Osteocyte (in vitro differentiated cells): ENCODE measurements at regions not wholly inside any gene's neighbourhood (a gene's known extent, or its start where the extent isn't known, plus 50 kb on each side); places are given as distances from the start of the nearest gene placed in this dataset.

Experiments used
- DNase-seq: peaks from one replicate; pipeline ENCODE4 v3.0.0; 2021; ENCODE audit warnings: mixed read lengths; ENCODE audit not compliant: unreplicated experiment; ENCODE audit errors: extremely low spot score
- H3K27ac Mint-ChIP-seq: one replicate; pipeline ENCODE4 v1.8.0; 2021; ENCODE audit warnings: mild to moderate bottlenecking, mixed read lengths; ENCODE audit not compliant: unreplicated experiment
- H3K27me3 Mint-ChIP-seq: one replicate; pipeline ENCODE4 v1.8.0; 2021; ENCODE audit warnings: mixed read lengths; ENCODE audit not compliant: unreplicated experiment
- H3K36me3 Mint-ChIP-seq: one replicate; pipeline ENCODE4 v1.8.0; 2021; ENCODE audit warnings: mixed read lengths; ENCODE audit not compliant: unreplicated experiment
- H3K4me1 Mint-ChIP-seq: one replicate; pipeline ENCODE4 v1.8.0; 2021; ENCODE audit warnings: mixed read lengths; ENCODE audit not compliant: unreplicated experiment
- H3K4me3 Mint-ChIP-seq: one replicate; pipeline ENCODE4 v1.8.0; 2021; ENCODE audit warnings: mild to moderate bottlenecking, moderate library complexity, mixed read lengths; ENCODE audit not compliant: unreplicated experiment
- H3K9me3 Mint-ChIP-seq: one replicate; pipeline ENCODE4 v1.8.0; 2021; ENCODE audit warnings: mixed read lengths; ENCODE audit not compliant: unreplicated experiment
- CTCF ChIP-seq: fragments of 200-600 bp; sonication (generic); IDR thresholded peaks from 2 replicates; pipeline ENCODE4 v1.5.0; 2021; ENCODE audit warnings: antibody characterized with exemption, mild to moderate bottlenecking, moderate library complexity

GRCh38 chr18:78082816-78083215 is 833.2 kb downstream of the GALR1 start:
- TF ChIP-seq CTCF: no peak
- peaks cover 34% of the 10 kb centered on the region for H3K9me3 Mint-ChIP-seq

GRCh38 chr18:78085241-78086185 is 835.9 kb downstream of the GALR1 start:
- no peak for TF ChIP-seq CTCF
- Mint-ChIP-seq H3K4me3 (no peak overlapping the region), H3K4me1 (no peaks in the 10 kb centered on the region), H3K9me3 (peaks cover 45% of the 10 kb centered on the region), H3K27ac (no peak overlapping the region), H3K36me3 (no peaks in the 10 kb centered on the region), H3K27me3 (no peaks in the 10 kb centered on the region)
- DNase-seq: no peak

More at GRCh38 chr18:78082816-78083215, 833.2 kb downstream of the GALR1 start:
- DNase-seq: no peak
- Mint-ChIP-seq H3K27me3 (no peaks in the 10 kb centered on the region), H3K27ac (no peak overlapping the region), H3K36me3 (no peaks in the 10 kb centered on the region), H3K4me3 (no peak overlapping the region), H3K4me1 (no peaks in the 10 kb centered on the region)

- no peaks in the 10 kb centered on the region for H3K4me1 Mint-ChIP-seq
- H3K9me3 Mint-ChIP-seq: peaks cover 49% of the 10 kb centered on the region
These were observed 837.3 kb downstream of the GALR1 start for GRCh38 chr18:78086931-78087330.

GRCh38 chr18:78087338-78087737 is 837.7 kb downstream of the GALR1 start:
- Mint-ChIP-seq H3K4me1 (no peaks in the 10 kb centered on the region), H3K27ac (no peak overlapping the region), H3K36me3 (no peaks in the 10 kb centered on the region), H3K27me3 (no peaks in the 10 kb centered on the region), H3K4me3 (no peak overlapping the region), H3K9me3 (peaks cover 45% of the 10 kb centered on the region)
- no peak for DNase-seq
- TF ChIP-seq CTCF: no peak

More at GRCh38 chr18:78086931-78087330, 837.3 kb downstream of the GALR1 start:
- H3K36me3 Mint-ChIP-seq: no peaks in the 10 kb centered on the region
- TF ChIP-seq CTCF: no peak
- no peak for DNase-seq
- H3K4me3 Mint-ChIP-seq: no peak overlapping the region
- no peak overlapping the region for H3K27ac Mint-ChIP-seq
- no peaks in the 10 kb centered on the region for H3K27me3 Mint-ChIP-seq

- Mint-ChIP-seq H3K4me1 (no peaks in the 10 kb centered on the region), H3K4me3 (no peak overlapping the region), H3K27ac (no peak overlapping the region), H3K36me3 (no peaks in the 10 kb centered on the region), H3K27me3 (no peaks in the 10 kb centered on the region), H3K9me3 (peaks cover 46% of the 10 kb centered on the region)
- no peak for TF ChIP-seq CTCF
- no peak for DNase-seq
These were observed 840.9 kb downstream of the GALR1 start for GRCh38 chr18:78090584-78090983.
